Cerebellar cortex (tissue), 1 donor: ENCODE measurements at regions not wholly inside any gene's neighbourhood (a gene's known extent, or its start where the extent isn't known, plus 50 kb on each side); places are given as distances from the start of the nearest gene placed in this dataset.

Source experiments
- DNase-seq: peaks from one replicate; pipeline ENCODE4 v3.0.0-alpha.2; 2015; ENCODE audit warnings: low spot score

GRCh38 chr6:67391955-67392354, 1243.1 kb upstream of the ADGRB3 start:
- DNase-seq, result no peak

- DNase-seq, result no peak
Observed at GRCh38 chr6:67369679-67370078, 1265.4 kb upstream of the ADGRB3 start.

- DNase-seq, result no peak
Observed at GRCh38 chr6:67362976-67363375, 1272.1 kb upstream of the ADGRB3 start.

- no peak for DNase-seq
Observed at GRCh38 chr6:67361264-67361663, 1273.8 kb upstream of the ADGRB3 start.

- no peak for DNase-seq
Observed at GRCh38 chr6:67358241-67358640, 1276.8 kb upstream of the ADGRB3 start.

GRCh38 chr6:67353861-67354260, 1281.2 kb upstream of the ADGRB3 start:
- DNase-seq, result no peak

- DNase-seq, result no peak
Observed at GRCh38 chr6:67352717-67353116, 1282.4 kb upstream of the ADGRB3 start.

- no peak for DNase-seq
Observed at GRCh38 chr6:67350729-67351128, 1284.4 kb upstream of the ADGRB3 start.

- DNase-seq, result no peak
Observed at GRCh38 chr6:67345946-67346345, 1289.1 kb upstream of the ADGRB3 start.

GRCh38 chr6:67336014-67336413, 1299.1 kb upstream of the ADGRB3 start:
- no peak for DNase-seq

GRCh38 chr6:67331304-67331703, 1303.8 kb upstream of the ADGRB3 start:
- DNase-seq, result no peak

- no peak for DNase-seq
Observed at GRCh38 chr6:67328269-67328668, 1306.8 kb upstream of the ADGRB3 start.

GRCh38 chr6:67300430-67301040, 1334.5 kb upstream of the ADGRB3 start:
- no peak for DNase-seq

- DNase-seq, result no peak
Observed at GRCh38 chr6:67292169-67292568, 1342.9 kb upstream of the ADGRB3 start.

GRCh38 chr6:67287566-67287965, 1347.5 kb upstream of the ADGRB3 start:
- no peak for DNase-seq

GRCh38 chr6:67285770-67286495, 1349.1 kb upstream of the ADGRB3 start:
- no peak for DNase-seq

GRCh38 chr6:67277312-67277711, 1357.8 kb upstream of the ADGRB3 start:
- DNase-seq, result no peak

GRCh38 chr6:67265996-67266921, 1368.8 kb upstream of the ADGRB3 start:
- no peak for DNase-seq

- DNase-seq, result no peak
Observed at GRCh38 chr6:67252663-67253062, 1382.4 kb upstream of the ADGRB3 start.

- no peak for DNase-seq
Observed at GRCh38 chr6:67248077-67248476, 1387.0 kb upstream of the ADGRB3 start.

- no peak for DNase-seq
Observed at GRCh38 chr6:67244037-67244436, 1391.0 kb upstream of the ADGRB3 start.

GRCh38 chr6:67237277-67237676, 1397.8 kb upstream of the ADGRB3 start:
- no peak for DNase-seq

- DNase-seq, result no peak
Observed at GRCh38 chr6:67231092-67231491, 1404.0 kb upstream of the ADGRB3 start.
